Activated naive CD8-positive, alpha-beta T cell (primary cell): ENCODE measurements at regions not wholly inside any gene's neighbourhood (a gene's known extent, or its start where the extent isn't known, plus 50 kb on each side); places are given as distances from the start of the nearest gene placed in this dataset.

Experiments used
- H3K27ac Mint-ChIP-seq: one replicate; pipeline ENCODE4 v1.8.0; 2021; ENCODE audit warnings: mixed read lengths
- H3K27me3 Mint-ChIP-seq: one replicate; pipeline ENCODE4 v1.8.0; 2021; ENCODE audit warnings: mixed read lengths
- H3K36me3 Mint-ChIP-seq: one replicate; pipeline ENCODE4 v1.8.0; 2021; ENCODE audit warnings: mixed read lengths
- H3K4me1 Mint-ChIP-seq: one replicate; pipeline ENCODE4 v1.8.0; 2021; ENCODE audit warnings: low read depth, mixed read lengths
- H3K4me3 Mint-ChIP-seq: one replicate; pipeline ENCODE4 v1.8.0; 2021; ENCODE audit warnings: mild to moderate bottlenecking, mixed read lengths
- H3K9me3 Mint-ChIP-seq: one replicate; pipeline ENCODE4 v1.8.0; 2021; ENCODE audit warnings: low read depth, mixed read lengths

GRCh38 chr2:215514516-215514915, 78.6 kb upstream of the FN1 start:
- Mint-ChIP-seq H3K36me3 (no peaks in the 10 kb centered on the region), H3K27ac (no peak overlapping the region)

DNA sequence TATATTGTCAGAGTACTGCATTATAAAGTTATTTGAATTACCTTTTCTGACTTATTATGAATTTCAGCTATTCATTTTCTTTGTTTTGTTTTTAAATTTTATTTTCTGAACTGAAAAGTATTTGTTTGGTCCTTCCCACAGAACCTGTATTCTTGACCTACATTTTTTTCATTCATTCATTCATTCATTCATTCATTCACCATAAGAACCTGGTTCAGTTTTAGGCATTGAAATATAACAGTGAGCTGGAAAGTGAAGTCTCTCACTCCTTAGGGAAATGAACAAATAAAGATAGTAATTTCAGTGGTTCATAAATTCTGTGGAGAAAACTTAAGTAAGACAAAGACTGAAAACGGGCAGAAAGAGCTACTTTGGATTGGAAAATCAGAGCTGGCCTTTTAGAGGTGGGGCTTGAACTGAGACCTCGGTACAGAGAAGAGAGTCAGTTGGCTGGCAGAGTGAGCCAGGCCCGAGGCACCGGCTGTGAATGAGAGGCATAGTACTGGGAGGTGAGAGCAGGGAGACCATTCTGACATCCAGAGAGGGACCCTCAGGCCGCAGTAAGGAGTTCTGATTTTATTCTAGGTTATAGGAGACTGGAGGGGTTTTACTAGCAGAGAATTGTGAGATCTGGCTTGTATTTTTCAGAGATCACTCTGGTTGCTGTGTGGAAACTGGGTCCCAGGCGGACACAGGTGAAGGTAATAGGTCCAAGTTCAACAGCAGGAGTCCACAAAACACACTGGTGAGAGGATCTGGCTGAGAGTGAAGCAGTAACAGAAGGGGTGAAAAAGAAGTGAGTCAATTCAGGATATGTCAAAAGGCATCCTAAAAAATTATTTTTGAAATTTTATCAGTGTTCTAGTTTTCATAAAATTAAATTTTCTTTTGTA, 75.8 kb upstream of the FN1 start:
- Mint-ChIP-seq H3K36me3 (no peaks in the 10 kb centered on the region), H3K4me3 (no peak overlapping the region), H3K27me3 (peaks cover 3% of the 10 kb centered on the region), H3K27ac (no peak overlapping the region), H3K9me3 (no peaks in the 10 kb centered on the region), H3K4me1 (peaks cover 4% of the 10 kb centered on the region)

More at GRCh38 chr2:215514516-215514915, 78.6 kb upstream of the FN1 start:
- H3K9me3 Mint-ChIP-seq, result no peaks in the 10 kb centered on the region
- H3K4me3 Mint-ChIP-seq, result no peak overlapping the region
- peaks cover 3% of the 10 kb centered on the region for H3K27me3 Mint-ChIP-seq
- no peaks in the 10 kb centered on the region for H3K4me1 Mint-ChIP-seq

DNA sequence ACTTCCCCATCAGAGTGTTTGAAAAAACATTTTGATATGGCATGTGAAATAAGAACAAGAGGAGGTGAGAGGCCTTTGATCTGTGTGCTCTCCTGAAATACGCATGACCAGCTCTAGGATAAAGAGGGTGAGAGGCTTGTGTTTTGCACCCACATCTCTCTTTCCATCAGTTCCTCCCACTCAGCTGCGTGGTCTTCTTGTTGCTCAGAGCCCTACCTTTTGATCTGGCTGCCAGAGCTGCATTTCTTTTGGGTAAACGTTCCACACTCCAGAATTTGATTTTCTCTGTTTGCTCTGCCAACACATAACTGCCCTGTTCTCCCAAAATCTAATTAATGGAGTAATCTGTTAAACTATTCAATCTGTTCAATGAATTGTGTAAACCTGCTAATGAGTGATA, 72.0 kb upstream of the FN1 start:
- H3K9me3 Mint-ChIP-seq, result no peaks in the 10 kb centered on the region
- no peak overlapping the region for H3K27ac Mint-ChIP-seq
- H3K4me3 Mint-ChIP-seq, result no peak overlapping the region
- H3K4me1 Mint-ChIP-seq, result peaks cover 4% of the 10 kb centered on the region
- H3K27me3 Mint-ChIP-seq, result peaks cover 4% of the 10 kb centered on the region
- H3K36me3 Mint-ChIP-seq, result no peaks in the 10 kb centered on the region

GRCh38 chr2:215507136-215507535, 71.3 kb upstream of the FN1 start:
- H3K4me3 Mint-ChIP-seq, result no peak overlapping the region
- peaks cover 4% of the 10 kb centered on the region for H3K4me1 Mint-ChIP-seq
- H3K27ac Mint-ChIP-seq, result no peak overlapping the region
- H3K36me3 Mint-ChIP-seq, result no peaks in the 10 kb centered on the region
- H3K27me3 Mint-ChIP-seq, result peaks cover 4% of the 10 kb centered on the region
- no peaks in the 10 kb centered on the region for H3K9me3 Mint-ChIP-seq

GRCh38 chr2:215506604-215506990, 70.7 kb upstream of the FN1 start:
- Mint-ChIP-seq H3K27ac (no peak overlapping the region), H3K4me1 (peaks cover 4% of the 10 kb centered on the region), H3K36me3 (no peaks in the 10 kb centered on the region), H3K9me3 (no peaks in the 10 kb centered on the region), H3K27me3 (peaks cover 4% of the 10 kb centered on the region), H3K4me3 (no peak overlapping the region)

GRCh38 chr2:215505044-215505786, 69.3 kb upstream of the FN1 start:
- peaks cover 4% of the 10 kb centered on the region for H3K4me1 Mint-ChIP-seq
- no peaks in the 10 kb centered on the region for H3K36me3 Mint-ChIP-seq
- H3K27me3 Mint-ChIP-seq, result peaks cover 2% of the 10 kb centered on the region
- no peak overlapping the region for H3K4me3 Mint-ChIP-seq
- no peaks in the 10 kb centered on the region for H3K9me3 Mint-ChIP-seq
- H3K27ac Mint-ChIP-seq, result no peak overlapping the region

DNA sequence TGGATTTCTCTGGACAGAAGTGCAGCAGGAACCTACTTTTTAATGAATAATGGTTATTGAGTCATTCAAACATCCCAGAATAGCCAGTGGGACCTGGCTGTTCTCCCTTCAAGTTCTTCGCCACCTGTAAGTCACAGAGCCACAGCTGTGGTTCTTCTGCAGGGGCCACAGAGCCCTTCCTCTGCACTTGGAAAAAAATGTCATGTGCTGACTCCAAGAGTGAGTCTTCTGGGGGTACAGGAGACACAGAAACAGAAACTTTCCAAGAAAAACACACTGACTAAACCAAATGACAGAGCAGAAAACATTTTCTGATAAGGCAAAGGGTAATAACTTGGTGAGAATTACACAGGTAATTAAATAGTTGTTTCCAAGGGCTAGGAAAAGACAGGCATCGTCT, 68.7 kb upstream of the FN1 start:
- Mint-ChIP-seq H3K4me3 (no peak overlapping the region), H3K27me3 (peaks cover 1% of the 10 kb centered on the region), H3K9me3 (no peaks in the 10 kb centered on the region), H3K36me3 (no peaks in the 10 kb centered on the region), H3K27ac (no peak overlapping the region), H3K4me1 (peaks cover 4% of the 10 kb centered on the region)

DNA sequence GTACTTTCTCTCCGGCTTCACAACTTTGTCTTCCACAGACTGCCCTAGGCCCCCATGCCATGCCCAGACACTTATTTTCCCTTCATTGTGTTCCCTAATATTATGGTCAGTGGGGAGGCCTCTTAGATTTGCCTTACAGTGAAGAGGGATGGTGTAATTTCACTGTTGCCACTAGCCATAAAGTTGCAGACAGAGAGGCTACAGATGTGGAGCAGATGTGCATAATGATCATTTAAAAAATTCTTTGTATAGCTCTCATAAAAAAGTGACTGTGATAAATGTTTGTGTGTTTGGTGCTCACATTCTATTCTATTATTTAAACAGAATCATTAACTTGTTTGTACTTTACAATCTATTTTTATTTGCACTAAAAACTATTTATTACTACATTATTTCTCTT, 67.5 kb upstream of the FN1 start:
- no peaks in the 10 kb centered on the region for H3K9me3 Mint-ChIP-seq
- H3K27ac Mint-ChIP-seq, result no peak overlapping the region
- H3K4me1 Mint-ChIP-seq, result peaks cover 4% of the 10 kb centered on the region
- no peaks in the 10 kb centered on the region for H3K36me3 Mint-ChIP-seq
- peaks cover 3% of the 10 kb centered on the region for H3K27me3 Mint-ChIP-seq
- no peak overlapping the region for H3K4me3 Mint-ChIP-seq

GRCh38 chr2:215500466-215500865, 64.6 kb upstream of the FN1 start:
- H3K4me3 Mint-ChIP-seq, result no peak overlapping the region
- H3K9me3 Mint-ChIP-seq, result peaks cover 4% of the 10 kb centered on the region
- H3K36me3 Mint-ChIP-seq, result no peaks in the 10 kb centered on the region
- no peak overlapping the region for H3K27ac Mint-ChIP-seq
- no peaks in the 10 kb centered on the region for H3K4me1 Mint-ChIP-seq
- peaks cover 3% of the 10 kb centered on the region for H3K27me3 Mint-ChIP-seq

DNA sequence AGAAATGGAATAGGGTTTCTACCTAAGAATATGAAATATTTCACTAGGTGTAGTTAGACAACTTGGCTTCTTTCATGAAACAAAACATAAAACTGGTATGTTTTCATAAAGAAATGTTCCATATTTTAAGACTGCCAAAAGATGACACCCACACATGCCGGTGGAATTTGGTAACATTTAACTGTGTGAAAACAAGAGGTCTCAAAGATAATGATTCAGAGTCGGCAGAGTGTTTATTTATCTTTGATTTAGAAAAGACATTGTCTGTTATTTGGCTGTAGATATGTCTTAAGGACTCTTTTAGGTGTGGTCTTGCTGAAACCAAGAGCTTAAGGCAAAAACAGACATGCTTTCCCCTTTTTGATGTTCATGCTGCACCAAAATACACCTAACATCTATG, 63.5 kb upstream of the FN1 start:
- H3K4me3 Mint-ChIP-seq, result no peak overlapping the region
- H3K36me3 Mint-ChIP-seq, result no peaks in the 10 kb centered on the region
- peaks cover 3% of the 10 kb centered on the region for H3K27me3 Mint-ChIP-seq
- H3K9me3 Mint-ChIP-seq, result peaks cover 4% of the 10 kb centered on the region
- H3K4me1 Mint-ChIP-seq, result no peaks in the 10 kb centered on the region
- no peak overlapping the region for H3K27ac Mint-ChIP-seq

GRCh38 chr2:215498431-215498830, 62.6 kb upstream of the FN1 start:
- Mint-ChIP-seq H3K4me3 (no peak overlapping the region), H3K27me3 (peaks cover 2% of the 10 kb centered on the region), H3K4me1 (no peaks in the 10 kb centered on the region), H3K36me3 (no peaks in the 10 kb centered on the region), H3K27ac (no peak overlapping the region), H3K9me3 (peaks cover 4% of the 10 kb centered on the region)

GRCh38 chr2:215493376-215493775, 57.5 kb upstream of the FN1 start:
- Mint-ChIP-seq H3K36me3 (no peaks in the 10 kb centered on the region), H3K27ac (no peak overlapping the region), H3K4me1 (no peaks in the 10 kb centered on the region), H3K27me3 (peaks cover 9% of the 10 kb centered on the region), H3K4me3 (no peak overlapping the region), H3K9me3 (peaks cover 4% of the 10 kb centered on the region)

DNA sequence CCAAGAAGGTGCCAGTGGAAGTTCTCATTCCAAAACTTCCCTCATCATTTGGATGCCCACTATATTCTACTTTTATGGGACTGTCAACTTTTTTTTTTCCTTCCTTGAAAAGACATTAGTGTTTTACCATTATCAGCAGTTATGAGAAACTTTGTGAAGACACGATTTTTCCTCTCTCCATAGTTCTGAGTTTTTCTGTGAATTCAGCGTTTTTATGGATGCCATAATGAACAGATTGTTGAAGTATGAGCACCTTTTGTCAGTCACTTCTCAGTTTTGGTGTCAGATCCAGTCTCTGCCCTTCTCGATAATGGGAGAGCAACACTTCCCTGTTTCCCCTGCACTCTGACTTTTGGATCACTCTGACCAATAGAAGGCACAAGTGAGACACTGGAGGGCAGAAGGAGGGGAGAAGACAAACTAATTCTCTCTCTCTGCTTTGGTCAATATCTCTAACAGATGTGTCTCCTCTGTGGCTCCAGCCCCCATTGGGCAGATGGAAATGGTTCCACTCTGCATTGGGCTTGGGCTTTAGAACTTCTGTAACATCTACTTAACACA, 53.5 kb upstream of the FN1 start:
- Mint-ChIP-seq H3K27me3 (peaks cover 9% of the 10 kb centered on the region), H3K4me1 (no peaks in the 10 kb centered on the region), H3K9me3 (no peaks in the 10 kb centered on the region), H3K4me3 (no peak overlapping the region), H3K27ac (no peak overlapping the region), H3K36me3 (no peaks in the 10 kb centered on the region)

DNA sequence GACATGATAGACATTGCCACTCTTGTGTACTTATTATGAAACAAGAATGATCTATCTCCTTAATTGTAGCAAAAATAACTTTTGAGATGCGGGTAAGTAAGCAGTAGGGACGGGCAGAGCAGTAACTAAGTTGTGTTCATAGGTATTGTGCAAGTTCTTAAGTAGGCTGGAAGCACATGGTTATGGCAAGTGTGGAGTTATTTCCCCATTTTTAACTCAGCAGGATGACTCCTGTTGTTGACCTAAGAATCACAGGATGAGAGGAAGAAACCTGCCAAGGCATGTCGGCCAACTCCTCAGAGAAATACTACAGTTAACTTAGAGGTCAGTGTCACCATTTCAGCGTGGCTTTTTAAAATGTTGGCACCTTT, 51.1 kb upstream of the FN1 start:
- Mint-ChIP-seq H3K27ac (no peak overlapping the region), H3K27me3 (peaks cover 9% of the 10 kb centered on the region)

GRCh38 chr2:215486291-215487001, 50.6 kb upstream of the FN1 start:
- Mint-ChIP-seq H3K36me3 (no peaks in the 10 kb centered on the region), H3K27me3 (peaks cover 6% of the 10 kb centered on the region), H3K9me3 (no peaks in the 10 kb centered on the region), H3K27ac (no peak overlapping the region), H3K4me3 (no peak overlapping the region), H3K4me1 (no peaks in the 10 kb centered on the region)

More for the DNA sequence above, 51.1 kb upstream of the FN1 start:
- H3K9me3 Mint-ChIP-seq, result no peaks in the 10 kb centered on the region
- no peak overlapping the region for H3K4me3 Mint-ChIP-seq
- no peaks in the 10 kb centered on the region for H3K36me3 Mint-ChIP-seq
- no peaks in the 10 kb centered on the region for H3K4me1 Mint-ChIP-seq
